Tibial nerve (tissue), 3 donors: ENCODE measurements at regions not wholly inside any gene's neighbourhood (a gene's known extent, or its start where the extent isn't known, plus 50 kb on each side); places are given as distances from the start of the nearest gene placed in this dataset.

ENCODE experiments used
- POLR2A ChIP-seq, 2 donors: fragments of 450-650 bp; IDR thresholded peaks; one replicate each; pipeline ENCODE4 v1.6.1; 2017; ENCODE audit warnings: antibody characterized with exemption in 2 of 2, mild to moderate bottlenecking in 2 of 2, moderate library complexity in 2 of 2
- TF ChIP-seq, protein P1 (sequence below), 5 experiments: fragments of 200-600 bp in 3 of 5; fragments of 450-650 bp in 2 of 5; sonication (generic) in 3 of 5; IDR thresholded peaks; one replicate each; pipeline ENCODE4 v1.5.1; 2016 to 2019; ENCODE audit warnings: antibody characterized with exemption in 5 of 5, mild to moderate bottlenecking in 3 of 5, moderate library complexity in 2 of 5

DNA sequence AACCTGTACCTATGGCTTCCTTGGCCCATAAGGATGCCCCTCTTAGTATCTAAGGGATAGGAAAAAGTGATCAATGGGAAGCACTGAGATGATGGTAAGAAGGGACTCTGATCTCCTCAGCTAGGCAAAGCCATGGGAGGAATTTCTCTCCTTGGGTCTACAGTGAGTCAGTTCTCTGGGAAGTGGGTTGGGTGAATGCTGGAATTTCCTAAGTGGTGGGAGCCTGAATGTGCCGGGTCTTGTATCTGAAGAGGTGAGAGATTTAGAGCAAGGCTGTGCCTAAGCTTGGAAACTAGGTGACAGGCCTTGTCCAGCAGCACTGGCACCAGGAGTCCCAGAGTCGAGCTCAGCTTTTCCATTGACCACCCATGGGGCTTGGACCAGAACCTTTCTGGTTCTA is 96.3 kb upstream of the SLC2A1 start:
- TF ChIP-seq, protein P1, sequence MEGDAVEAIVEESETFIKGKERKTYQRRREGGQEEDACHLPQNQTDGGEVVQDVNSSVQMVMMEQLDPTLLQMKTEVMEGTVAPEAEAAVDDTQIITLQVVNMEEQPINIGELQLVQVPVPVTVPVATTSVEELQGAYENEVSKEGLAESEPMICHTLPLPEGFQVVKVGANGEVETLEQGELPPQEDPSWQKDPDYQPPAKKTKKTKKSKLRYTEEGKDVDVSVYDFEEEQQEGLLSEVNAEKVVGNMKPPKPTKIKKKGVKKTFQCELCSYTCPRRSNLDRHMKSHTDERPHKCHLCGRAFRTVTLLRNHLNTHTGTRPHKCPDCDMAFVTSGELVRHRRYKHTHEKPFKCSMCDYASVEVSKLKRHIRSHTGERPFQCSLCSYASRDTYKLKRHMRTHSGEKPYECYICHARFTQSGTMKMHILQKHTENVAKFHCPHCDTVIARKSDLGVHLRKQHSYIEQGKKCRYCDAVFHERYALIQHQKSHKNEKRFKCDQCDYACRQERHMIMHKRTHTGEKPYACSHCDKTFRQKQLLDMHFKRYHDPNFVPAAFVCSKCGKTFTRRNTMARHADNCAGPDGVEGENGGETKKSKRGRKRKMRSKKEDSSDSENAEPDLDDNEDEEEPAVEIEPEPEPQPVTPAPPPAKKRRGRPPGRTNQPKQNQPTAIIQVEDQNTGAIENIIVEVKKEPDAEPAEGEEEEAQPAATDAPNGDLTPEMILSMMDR (IDR thresholded peaks at IDR 0.05), result no peak
- no peak for TF ChIP-seq POLR2A (IDR thresholded peaks at IDR 0.05)
